Heart left ventricle (tissue), 16 donors: ENCODE measurements at regions not wholly inside any gene's neighbourhood (a gene's known extent, or its start where the extent isn't known, plus 50 kb on each side); places are given as distances from the start of the nearest gene placed in this dataset.
"Not testable (repeated sequence)": the region's sequence is repeated elsewhere in the genome, so short reads cannot be mapped to it uniquely, and the experiment has no call there.

Source experiments
- ATAC-seq, 4 donors: fragments of 200-7000 bp; cut with Tn5 transposase; one replicate each; pipeline ENCODE4 v1.9.1; 2020 to 2022; ENCODE audit warnings: moderate library complexity in 4 of 4, mild to moderate bottlenecking in 3 of 4, moderate number of reproducible peaks in 1 of 4
- DNase-seq, 5 donors: peaks; one replicate each; pipeline ENCODE4 v3.0.0-alpha.2; 2020
- H3K27ac ChIP-seq, 12 donors: fragments of 200-600 bp; sonication (generic) in 4 of 12; one replicate each; pipeline versions ENCODE4 v1.5.0 to v1.8.0; 2016 to 2022; ENCODE audit warnings: mild to moderate bottlenecking in 2 of 12
- H3K27me3 ChIP-seq, 9 donors: fragments of 200-600 bp; sonication (generic) in 2 of 9; one replicate each; pipeline versions ENCODE4 v1.5.1 to v1.8.0; 2016 to 2022; ENCODE audit warnings: mild to moderate bottlenecking in 3 of 9
- H3K36me3 ChIP-seq, 9 donors: fragments of 200-600 bp; sonication (generic) in 2 of 9; one replicate each; pipeline versions ENCODE4 v1.5.0 to v1.8.0; 2018 to 2022; ENCODE audit warnings: mild to moderate bottlenecking in 2 of 9
- H3K4me1 ChIP-seq, 12 donors: fragments of 200-600 bp; sonication (generic) in 4 of 12; one replicate each; pipeline versions ENCODE4 v1.5.0 to v1.8.0; 2016 to 2022; ENCODE audit warnings: mild to moderate bottlenecking in 3 of 12
- H3K4me3 ChIP-seq, 12 donors: fragments of 200-600 bp; sonication (generic) in 4 of 12; one replicate each; pipeline versions ENCODE4 v1.5.0 to v1.8.0; 2017 to 2022; ENCODE audit warnings: mild to moderate bottlenecking in 9 of 12, moderate library complexity in 4 of 12
- H3K9me3 ChIP-seq, 12 donors: fragments of 200-600 bp; sonication (generic) in 4 of 12; one replicate each; pipeline versions ENCODE4 v1.5.0 to v1.8.0; 2016 to 2022; ENCODE audit warnings: mild to moderate bottlenecking in 1 of 12
- CTCF ChIP-seq, 12 donors: fragments of 200-600 bp; sonication (generic) in 4 of 12; IDR thresholded peaks; one replicate each; pipeline versions ENCODE4 v1.5.0 to v1.8.0; 2018 to 2022; ENCODE audit warnings: antibody characterized with exemption in 12 of 12, mild to moderate bottlenecking in 5 of 12
- POLR2A ChIP-seq, 2 donors: fragments of 450-650 bp; IDR thresholded peaks; one replicate each; pipeline ENCODE4 v1.6.1; 2017; ENCODE audit warnings: antibody characterized with exemption in 2 of 2, mild to moderate bottlenecking in 2 of 2, moderate library complexity in 2 of 2
- WGBS, 4 donors: extraction: QIAGEN DNeasy Blood & Tissue Kit in 2 of 4; methylation state at CpG; one replicate each; pipeline versions ENCODE4 v1.1.5 to v1.1.7; 2013 to 2018; 5-methylcytosine and 5-hydroxymethylcytosine counted together
- intact Hi-C, 10 donors: fragments of 100-400 bp; cut with DNase I; formaldehyde crosslinking; loops; one replicate each; pipeline versions ENCODE4 v1.11.1 to v1.14.2; 2022
- donor health status: ischemic (EF 13 %, LVEDD 7.1; RV severe dilation, severe dysfunction).
- donor health status: healthy with polysubstance abuse.
- donor health status: DM: no; HTN: yes; CAD: no.
- donor health status: DM: no; HTN: no; CAD: no.
- donor health status: ischemic (EF 25% LVEDD 6.9; RV normal size, moderate dysfunction).
- donor health status: ischemic (EF 25% LVEDD 5.7; RV mildly dilated, moderate dysfunction).
- donor health status: healthy.
- donor health status: DM: yes; HTN: yes; CAD: no.
- donor health status: ischemic (EF 35%, LVEDD 5.7; RV mildly dilated, moderate dysfunction).
- donor health status: nonischemic (EF 11% LVEDD 7.7; RV severe dilation, severe dysfunction).
- donor health status: DM: yes; HTN: yes; CAD: no.
- donor health status: PGD.
- donor health status: ischemic (EF 29% LVEDD 5.4; RV normal size, mild dysfunction).
- donor health status: nonischemic (EF 23%, LVEDD 6.1; RV moderate dilation, normal function).

- Histone ChIP-seq H3K9me3 (peaks cover 0 to 19% (median 0%) of the 10 kb centered on the region in 12 donors), H3K4me3 (no peak overlapping the region), H3K27me3 (peaks cover 0 to 2% (median 0%) of the 10 kb centered on the region in 9 donors), H3K4me1 (no peaks in the 10 kb centered on the region), H3K27ac (no peak overlapping the region), H3K36me3 (no peaks in the 10 kb centered on the region)
- TF ChIP-seq CTCF (IDR thresholded peaks at IDR 0.05) = no peak
- WGBS, 4 donors = 87 to 92% (median 91%) methylated on average over 3 of the region's 3 CpGs
- DNase-seq (no peak), ATAC-seq (no peak)
- intact Hi-C loops = no loop called here
Measured at GRCh38 chr6:81120280-81120679, 632.2 kb downstream of the TENT5A start.

GRCh38 chr6:81105998-81106397 lies 646.5 kb downstream of the TENT5A start:
- H3K27ac ChIP-seq = no peak overlapping the region
- TF ChIP-seq POLR2A (IDR thresholded peaks at IDR 0.05) (no peak), CTCF (IDR thresholded peaks at IDR 0.05) (peak in 2 of 12 donors; percentile 14 to 19)
- ATAC-seq (no peak), DNase-seq (no peak)
- intact Hi-C loops = no loop called here
- peaks cover 0 to 8% (median 0%) of the 10 kb centered on the region in 12 donors for H3K9me3 ChIP-seq
- WGBS, 4 donors = 51 to 71% (median 60%) methylated on average over 1 of the region's 1 CpG
- no peaks in the 10 kb centered on the region for H3K4me1 ChIP-seq
- H3K4me3 ChIP-seq = no peak overlapping the region
- H3K36me3 ChIP-seq = no peaks in the 10 kb centered on the region
- no peaks in the 10 kb centered on the region for H3K27me3 ChIP-seq

GRCh38 chr6:81098109-81098814 lies 654.2 kb downstream of the TENT5A start:
- Histone ChIP-seq H3K27ac (no peak overlapping the region), H3K36me3 (no peaks in the 10 kb centered on the region), H3K4me1 (no peaks in the 10 kb centered on the region), H3K27me3 (no peaks in the 10 kb centered on the region), H3K4me3 (no peak overlapping the region), H3K9me3 (peaks cover 0 to 21% (median 5%) of the 10 kb centered on the region in 12 donors)
- intact Hi-C loops = no loop called here
- no peak for ATAC-seq
- WGBS, 4 donors = 89 to 95% (median 92%) methylated on average over 20 of the region's 20 CpGs
- peak in 1 of 5 donors; percentile 35 for DNase-seq
- no peak for TF ChIP-seq POLR2A (IDR thresholded peaks at IDR 0.05)
- TF ChIP-seq CTCF (IDR thresholded peaks at IDR 0.05) = no peak

- not testable (repeated sequence) for H3K36me3 ChIP-seq, ATAC-seq
- WGBS, 4 donors = 74 to 91% (median 80%) methylated on average over 6 of the region's 6 CpGs
Measured at GRCh38 chr6:81096464-81096863, 656.0 kb downstream of the TENT5A start.

GRCh38 chr6:81093051-81093450 lies 659.4 kb downstream of the TENT5A start:
- DNase-seq (no peak), ATAC-seq (no peak)
- intact Hi-C loops = no loop called here
- 34 to 54% (median 42%) methylated on average over 5 of the region's 5 CpGs for WGBS, 4 donors
- TF ChIP-seq CTCF (IDR thresholded peaks at IDR 0.05) (no peak), POLR2A (IDR thresholded peaks at IDR 0.05) (no peak)
- Histone ChIP-seq H3K27ac (no peak overlapping the region), H3K4me3 (no peak overlapping the region), H3K9me3 (peaks cover 0 to 7% (median 0%) of the 10 kb centered on the region in 12 donors), H3K27me3 (no peaks in the 10 kb centered on the region), H3K36me3 (no peaks in the 10 kb centered on the region), H3K4me1 (no peaks in the 10 kb centered on the region)

More at GRCh38 chr6:81096464-81096863, 656.0 kb downstream of the TENT5A start:
- DNase-seq, H3K4me1 ChIP-seq, H3K27ac ChIP-seq, H3K27me3 ChIP-seq, intact Hi-C loops, H3K4me3 ChIP-seq: not testable (repeated sequence)
- peaks cover 0 to 22% (median 5%) of the 10 kb centered on the region in 12 donors for H3K9me3 ChIP-seq
